H9 (cell line): ENCODE measurements at regions not wholly inside any gene's neighbourhood (a gene's known extent, or its start where the extent isn't known, plus 50 kb on each side); places are given as distances from the start of the nearest gene placed in this dataset.

Experiments used
- DNase-seq: peaks from one replicate; pipeline ENCODE4 v3.0.0-alpha.2; 2017
- H2AFZ ChIP-seq: one replicate; pipeline ENCODE4 v1.6.1; 2013; ENCODE audit warnings: mild to moderate bottlenecking, low read length, control low read depth, moderate library complexity
- H2AK5ac ChIP-seq: 2 replicates; pipeline ENCODE4 v1.6.1; 2013; ENCODE audit warnings: low read length, control low read depth, mixed read lengths; ENCODE audit not compliant: insufficient read length
- H2BK120ac ChIP-seq: one replicate; pipeline ENCODE4 v1.6.1; 2013; ENCODE audit warnings: low read depth, mild to moderate bottlenecking, low read length, control low read depth, inconsistent platforms; ENCODE audit not compliant: poor library complexity, severe bottlenecking
- H2BK12ac ChIP-seq: 2 replicates; pipeline ENCODE4 v1.6.1; 2013; ENCODE audit warnings: low read length, control low read depth, mixed read lengths, low read depth; ENCODE audit not compliant: insufficient read length
- H2BK15ac ChIP-seq: 2 replicates; pipeline ENCODE4 v1.6.1; 2013; ENCODE audit warnings: low read depth, low read length, control low read depth
- H2BK20ac ChIP-seq: one replicate; pipeline ENCODE4 v1.6.1; 2013; ENCODE audit warnings: low read depth, mild to moderate bottlenecking, low read length, control low read depth, inconsistent platforms; ENCODE audit not compliant: poor library complexity, severe bottlenecking
- H2BK5ac ChIP-seq: 2 replicates; pipeline ENCODE4 v1.6.1; 2013; ENCODE audit warnings: low read length, control low read depth, mixed read lengths; ENCODE audit not compliant: insufficient read length
- H3K14ac ChIP-seq: 2 replicates; pipeline ENCODE4 v1.6.1; 2013; ENCODE audit warnings: low read length, control low read depth; ENCODE audit not compliant: insufficient read depth
- H3K18ac ChIP-seq: 2 replicates; pipeline ENCODE4 v1.6.1; 2013; ENCODE audit warnings: low read depth, mild to moderate bottlenecking, mixed read lengths, low read length, control low read depth; ENCODE audit not compliant: insufficient read length
- H3K23ac ChIP-seq: 2 replicates; pipeline ENCODE4 v1.6.1; 2013; ENCODE audit warnings: low read length, control low read depth, mixed read lengths, low read depth; ENCODE audit not compliant: insufficient read length
- H3K23me2 ChIP-seq: 2 replicates; pipeline ENCODE4 v1.6.1; 2013; ENCODE audit warnings: low read depth, mild to moderate bottlenecking, mixed read lengths, low read length, control low read depth; ENCODE audit not compliant: insufficient read length, poor library complexity, severe bottlenecking
- H3K27ac ChIP-seq: 2 replicates; pipeline ENCODE4 v1.5.1; 2013; ENCODE audit warnings: low read length, control low read depth, mixed read lengths, low read depth; ENCODE audit not compliant: insufficient read length
- H3K27me3 ChIP-seq: 2 replicates; pipeline ENCODE4 v1.6.1; 2013; ENCODE audit warnings: low read length, control low read depth, inconsistent platforms; ENCODE audit not compliant: insufficient read depth
- H3K4ac ChIP-seq: 2 replicates; pipeline ENCODE4 v1.6.1; 2013; ENCODE audit warnings: low read depth, mild to moderate bottlenecking, control low read depth, inconsistent platforms, low read length, moderate library complexity
- H3K4me1 ChIP-seq: 2 replicates; pipeline ENCODE4 v1.6.1; 2013; ENCODE audit warnings: low read length, control low read depth, inconsistent platforms; ENCODE audit not compliant: insufficient read depth
- H3K4me2 ChIP-seq: 2 replicates; pipeline ENCODE4 v1.6.1; 2013; ENCODE audit warnings: low read length, control low read depth, mixed read lengths; ENCODE audit not compliant: insufficient read length, insufficient read depth
- H3K56ac ChIP-seq: 2 replicates; pipeline ENCODE4 v1.6.1; 2013; ENCODE audit warnings: low read depth, mild to moderate bottlenecking, mixed read lengths, low read length, control low read depth; ENCODE audit not compliant: insufficient read length
- H3K79me1 ChIP-seq: 2 replicates; pipeline ENCODE4 v1.6.1; 2013; ENCODE audit warnings: low read depth, mild to moderate bottlenecking, moderate library complexity, low read length, control low read depth, inconsistent platforms; ENCODE audit not compliant: insufficient read depth, poor library complexity, severe bottlenecking
- H3K79me2 ChIP-seq: 2 replicates; pipeline ENCODE4 v1.6.1; 2013; ENCODE audit warnings: low read length, control low read depth, inconsistent platforms; ENCODE audit not compliant: insufficient read depth
- H3K9ac ChIP-seq: 2 replicates; pipeline ENCODE4 v1.6.1; 2013; ENCODE audit warnings: low read length, control low read depth, mixed read lengths; ENCODE audit not compliant: insufficient read length; ENCODE audit errors: extremely low read depth
- H3K9me3 ChIP-seq: one replicate; pipeline ENCODE4 v1.6.1; 2013; ENCODE audit warnings: low read depth, low read length, inconsistent platforms; ENCODE audit not compliant: control insufficient read depth
- H3T11ph ChIP-seq: one replicate; pipeline ENCODE4 v1.6.1; 2013; ENCODE audit warnings: mild to moderate bottlenecking, low read length, control low read depth, inconsistent platforms
- H4K20me1 ChIP-seq: one replicate; pipeline ENCODE4 v1.6.1; 2013; ENCODE audit not compliant: control insufficient read depth, insufficient read length, insufficient read depth
- H4K5ac ChIP-seq: 2 replicates; pipeline ENCODE4 v1.6.1; 2013; ENCODE audit warnings: low read depth, mild to moderate bottlenecking, mixed read lengths, low read length, control low read depth; ENCODE audit not compliant: insufficient read length
- H4K8ac ChIP-seq: replicated peaks from 2 replicates; pipeline ENCODE4 v1.6.1; 2013; ENCODE audit warnings: low read length, control low read depth, mixed read lengths, low read depth; ENCODE audit not compliant: insufficient read length
- H4K91ac ChIP-seq: 2 replicates; pipeline ENCODE4 v1.6.1; 2013; ENCODE audit warnings: low read depth, mild to moderate bottlenecking, moderate library complexity, mixed read lengths, low read length, control low read depth; ENCODE audit not compliant: insufficient read length
- H3K27ac Mint-ChIP-seq, 3 experiments: 2 replicates in 2 of 3; 3 replicates in 1 of 3; pipeline ENCODE4 v1.8.0; 2020 to 2021; ENCODE audit warnings: mixed read lengths in 3 of 3, mild to moderate bottlenecking in 1 of 3, moderate library complexity in 1 of 3
- H3K27me3 Mint-ChIP-seq: 2 replicates; pipeline ENCODE4 v1.8.0; 2021; ENCODE audit warnings: low read depth, mild to moderate bottlenecking, moderate library complexity, mixed read lengths
- H3K36me3 Mint-ChIP-seq, 3 experiments: 2 replicates in 2 of 3; 3 replicates in 1 of 3; pipeline ENCODE4 v1.8.0; 2020 to 2021; ENCODE audit warnings: low read depth in 3 of 3, mixed read lengths in 3 of 3; ENCODE audit not compliant: insufficient read depth in 1 of 3
- H3K4me1 Mint-ChIP-seq, 2 experiments: 2 replicates each; pipeline ENCODE4 v1.8.0; 2020; ENCODE audit warnings: mixed read lengths in 2 of 2
- H3K4me3 Mint-ChIP-seq, 2 experiments: 2 replicates in 1 of 2; 3 replicates in 1 of 2; pipeline ENCODE4 v1.8.0; 2020 to 2021; ENCODE audit warnings: mild to moderate bottlenecking in 2 of 2, mixed read lengths in 2 of 2, moderate library complexity in 1 of 2
- H3K9me3 Mint-ChIP-seq, 2 experiments: 2 replicates in 1 of 2; 3 replicates in 1 of 2; pipeline ENCODE4 v1.8.0; 2020; ENCODE audit warnings: mild to moderate bottlenecking in 2 of 2, mixed read lengths in 2 of 2, moderate library complexity in 1 of 2
- WGBS: extraction: QIAGEN DNeasy Blood & Tissue Kit; methylation state at CpG from one replicate; pipeline ENCODE4 v1.1.7; 2013; ENCODE audit warnings: missing lambda C conversion rate, low lambda C conversion rate, mixed read lengths; ENCODE audit not compliant: insufficient read length; ENCODE audit errors: extremely low coverage; 5-methylcytosine and 5-hydroxymethylcytosine counted together
- TF ChIP-seq, protein P1 (sequence below): fragments of 200-600 bp; sonication (generic); conservative IDR thresholded peaks from 3 replicates; pipeline ENCODE4 v1.8.0; 2021; ENCODE audit warnings: antibody characterized with exemption, mild to moderate bottlenecking

- Histone ChIP-seq H3K23me2 (no peaks in the 10 kb centered on the region), H2AK5ac (no peak overlapping the region), H2BK15ac (no peak overlapping the region), H3K18ac (no peak overlapping the region), H2BK20ac (no peak overlapping the region), H3K56ac (no peak overlapping the region), H2BK120ac (no peak overlapping the region), H2BK12ac (no peak overlapping the region), H3K4me2 (no peak overlapping the region), H3K4ac (no peak overlapping the region), H3K14ac (no peak overlapping the region), H3T11ph (no peak overlapping the region), H2AFZ (no peak overlapping the region), H3K79me2 (no peaks in the 10 kb centered on the region), H3K23ac (no peak overlapping the region), H3K9me3 (no peaks in the 10 kb centered on the region), H4K20me1 (no peaks in the 10 kb centered on the region), H3K27me3 (no peaks in the 10 kb centered on the region), H4K5ac (no peak overlapping the region), H4K8ac (no peak overlapping the region), H3K4me1 (no peaks in the 10 kb centered on the region), H3K27ac (no peak overlapping the region), H4K91ac (no peak overlapping the region), H3K9ac (no peak overlapping the region), H3K79me1 (no peaks in the 10 kb centered on the region), H2BK5ac (no peak overlapping the region)
- peaks cover 7% of the 10 kb centered on the region in 2 experiments; a peak in 3 of 4 replicates for H3K4me1 Mint-ChIP-seq
- no peak overlapping the region for H3K27ac Mint-ChIP-seq
- WGBS, result no CpG with 5 or more reads among the region's 5 CpGs
- no peak for DNase-seq
- no peaks in the 10 kb centered on the region for H3K9me3 Mint-ChIP-seq
- no peaks in the 10 kb centered on the region for H3K27me3 Mint-ChIP-seq
- no peak overlapping the region for H3K4me3 Mint-ChIP-seq
- TF ChIP-seq, protein P1, sequence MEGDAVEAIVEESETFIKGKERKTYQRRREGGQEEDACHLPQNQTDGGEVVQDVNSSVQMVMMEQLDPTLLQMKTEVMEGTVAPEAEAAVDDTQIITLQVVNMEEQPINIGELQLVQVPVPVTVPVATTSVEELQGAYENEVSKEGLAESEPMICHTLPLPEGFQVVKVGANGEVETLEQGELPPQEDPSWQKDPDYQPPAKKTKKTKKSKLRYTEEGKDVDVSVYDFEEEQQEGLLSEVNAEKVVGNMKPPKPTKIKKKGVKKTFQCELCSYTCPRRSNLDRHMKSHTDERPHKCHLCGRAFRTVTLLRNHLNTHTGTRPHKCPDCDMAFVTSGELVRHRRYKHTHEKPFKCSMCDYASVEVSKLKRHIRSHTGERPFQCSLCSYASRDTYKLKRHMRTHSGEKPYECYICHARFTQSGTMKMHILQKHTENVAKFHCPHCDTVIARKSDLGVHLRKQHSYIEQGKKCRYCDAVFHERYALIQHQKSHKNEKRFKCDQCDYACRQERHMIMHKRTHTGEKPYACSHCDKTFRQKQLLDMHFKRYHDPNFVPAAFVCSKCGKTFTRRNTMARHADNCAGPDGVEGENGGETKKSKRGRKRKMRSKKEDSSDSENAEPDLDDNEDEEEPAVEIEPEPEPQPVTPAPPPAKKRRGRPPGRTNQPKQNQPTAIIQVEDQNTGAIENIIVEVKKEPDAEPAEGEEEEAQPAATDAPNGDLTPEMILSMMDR, result no peak
- no peaks in the 10 kb centered on the region for H3K36me3 Mint-ChIP-seq
Observed at GRCh38 chr9:23005156-23005555, 558.5 kb downstream of the DMRTA1 start.
